ENCODE measurements at regions not wholly inside any gene's neighbourhood (a gene's known extent, or its start where the extent isn't known, plus 50 kb on each side); places are given as distances from the start of the nearest gene placed in this dataset.

DNA sequence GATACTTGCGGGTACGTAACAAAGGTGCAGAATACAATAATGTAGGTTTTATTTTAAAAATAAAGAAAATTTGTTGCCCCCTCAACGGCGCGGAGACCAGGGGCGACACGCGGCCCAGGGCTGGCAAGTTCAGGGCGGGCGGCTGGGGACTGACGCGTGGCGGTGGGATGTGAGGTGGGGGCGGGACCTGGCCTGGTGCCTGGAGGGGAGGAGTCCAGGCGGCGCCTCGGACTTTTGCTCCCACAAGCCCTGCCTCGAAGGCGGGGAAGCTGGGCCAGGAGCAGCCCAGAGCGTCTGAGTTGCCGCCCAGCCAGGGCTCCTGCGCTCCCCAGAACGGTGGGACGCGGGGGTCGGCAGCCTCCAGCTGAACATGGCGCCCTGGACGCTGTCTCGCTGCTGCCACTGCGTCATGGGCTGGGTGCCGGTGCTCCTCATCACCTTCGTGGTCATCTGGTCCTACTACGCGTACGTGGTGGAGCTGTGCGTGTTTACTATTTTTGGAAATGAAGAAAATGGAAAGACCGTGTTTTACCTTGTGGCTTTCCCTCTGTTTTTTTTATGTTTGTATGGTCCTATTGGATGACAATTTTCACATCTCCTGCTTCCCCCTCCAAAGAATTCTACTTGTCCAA, 1122.8 kb upstream of the ATXN8OS start:
- TF ChIP-seq CTCF (conservative IDR thresholded peaks at IDR 0.05 in 1 of 2, IDR thresholded peaks at IDR 0.05 in 1 of 2; ENCODE audit: low read depth in 1 of 2, low read length in 2 of 2): no peak
- TF ChIP-seq EZH2 (IDR thresholded peaks at IDR 0.05; ENCODE audit: low read length, missing control alignments): no peak

Data from fibroblast of lung (primary cell).